ENCODE measurements at regions not wholly inside any gene's neighbourhood (a gene's known extent, or its start where the extent isn't known, plus 50 kb on each side); places are given as distances from the start of the nearest gene placed in this dataset.

GRCh38 chr14:106556665-106557289 is 1030.4 kb downstream of the TMEM121 start:
- TF ChIP-seq POLR2AphosphoS5 (IDR thresholded peaks at IDR 0.05; ENCODE audit: low read depth, low read length) (no peak), TAF1 (IDR thresholded peaks at IDR 0.05; ENCODE audit: low read depth, low read length) (no peak), POLR2A (IDR thresholded peaks at IDR 0.05; ENCODE audit: low read depth, low read length) (no peak), PAX5 (IDR thresholded peaks at IDR 0.05; ENCODE audit: insufficient read depth, low read length, severe bottlenecking) (no peak), SPI1 (IDR thresholded peaks at IDR 0.05; ENCODE audit: low read depth, low read length) (no peak)
